A549 (cell line): ENCODE measurements at regions not wholly inside any gene's neighbourhood (a gene's known extent, or its start where the extent isn't known, plus 50 kb on each side); places are given as distances from the start of the nearest gene placed in this dataset.

Experiments used
- ATOH8 ChIP-seq: fragments of 250-450 bp; sonication (Bioruptor Pico); IDR thresholded peaks from 2 replicates; pipeline ENCODE4 v1.5.0; 2020; ENCODE audit warnings: low read depth, mild to moderate bottlenecking, moderate library complexity
- CHD2 ChIP-seq: fragments of 150-350 bp; IDR thresholded peaks from 2 replicates; pipeline ENCODE4 v1.6.1; 2014; ENCODE audit warnings: low read length; ENCODE audit not compliant: partially characterized antibody
- CTCF ChIP-seq: fragments of >200 bp; sonication (Bioruptor Twin); formaldehyde crosslinking; IDR thresholded peaks from 3 replicates; pipeline ENCODE4 v1.5.1; 2016
- EHF ChIP-seq: fragments of 250-450 bp; sonication (Bioruptor Pico); IDR thresholded peaks from 2 replicates; pipeline ENCODE4 v1.5.0; 2020; ENCODE audit warnings: mild to moderate bottlenecking
- EP300 ChIP-seq, 2 experiments: fragments of >200 bp; sonication (Bioruptor Twin); formaldehyde crosslinking; IDR thresholded peaks; 2 replicates in 1 of 2; 3 replicates in 1 of 2; pipeline ENCODE4 v1.6.1; 2016 to 2017
- HMGXB4 ChIP-seq: fragments of 250-450 bp; sonication (Bioruptor Pico); IDR thresholded peaks from 2 replicates; pipeline ENCODE4 v1.5.0; 2021; ENCODE audit warnings: mild to moderate bottlenecking, moderate library complexity, borderline replicate concordance
- KDM5A ChIP-seq: fragments of 200-600 bp; sonication (generic); IDR thresholded peaks from 2 replicates; pipeline ENCODE4 v1.6.1; 2016; ENCODE audit warnings: antibody characterized with exemption, mild to moderate bottlenecking
- MAX ChIP-seq: IDR thresholded peaks from 2 replicates; pipeline ENCODE4 v1.6.1; 2012
- MAZ ChIP-seq: fragments of 150-350 bp; IDR thresholded peaks from 2 replicates; pipeline ENCODE4 v1.6.1; 2014; ENCODE audit warnings: antibody characterized with exemption, low read depth, low read length, borderline replicate concordance
- PBX3 ChIP-seq: IDR thresholded peaks from 2 replicates; pipeline ENCODE4 v1.6.1; 2012
- RARB ChIP-seq: fragments of 250-450 bp; sonication (Bioruptor Pico); IDR thresholded peaks from 2 replicates; pipeline ENCODE4 v1.8.0; 2021; ENCODE audit warnings: mild to moderate bottlenecking, moderate library complexity
- REST ChIP-seq: fragments of 200-600 bp; sonication (generic); IDR thresholded peaks from 2 replicates; pipeline ENCODE4 v1.6.1; 2016; ENCODE audit warnings: antibody characterized with exemption, mild to moderate bottlenecking, moderate library complexity
- RFX5 ChIP-seq: fragments of 450-650 bp; IDR thresholded peaks from 2 replicates; pipeline ENCODE4 v1.7.1; 2014; ENCODE audit warnings: antibody characterized with exemption, mild to moderate bottlenecking, moderate library complexity
- SMC3 ChIP-seq: fragments of >200 bp; sonication (Bioruptor Twin); formaldehyde crosslinking; IDR thresholded peaks from 3 replicates; pipeline ENCODE4 v1.6.1; 2018; ENCODE audit warnings: inconsistent platforms

- TF ChIP-seq EHF (no peak), KDM5A (no peak), SMC3 (no peak), PBX3 (no peak), CTCF (no peak), RARB (CRISPR knock-in tag) (no peak), EP300 (IDR thresholded peaks at IDR 0.05) (no peak), REST (no peak), ATOH8 (CRISPR knock-in tag) (no peak), HMGXB4 (CRISPR knock-in tag) (no peak), MAX (no peak), CHD2 (no peak), RFX5 (no peak), MAZ (no peak)
Measured at GRCh38 chr5:13994621-13995253, 50.2 kb upstream of the DNAH5 start.
